GM10266 (cell line): ENCODE measurements at regions not wholly inside any gene's neighbourhood (a gene's known extent, or its start where the extent isn't known, plus 50 kb on each side); places are given as distances from the start of the nearest gene placed in this dataset.

Experiments used
- DNase-seq: peaks from one replicate; pipeline ENCODE4 v3.0.0; 2012; ENCODE audit errors: extremely low spot score
- CTCF ChIP-seq: IDR thresholded peaks from 2 replicates; pipeline ENCODE4 v1.5.1; 2012; ENCODE audit warnings: mild to moderate bottlenecking, low read depth; ENCODE audit not compliant: control insufficient read depth, insufficient read depth; ENCODE audit errors: missing control alignments

- DNase-seq: no peak
- TF ChIP-seq CTCF: no peak
Observed at GRCh38 chr14:41505491-41505890, 101.2 kb upstream of the LRFN5 start.

GRCh38 chr14:41498959-41499358 is 107.7 kb upstream of the LRFN5 start:
- TF ChIP-seq CTCF: no peak
- DNase-seq: no peak

GRCh38 chr14:41490323-41490722 is 116.4 kb upstream of the LRFN5 start:
- DNase-seq: no peak
- TF ChIP-seq CTCF: no peak

- no peak for TF ChIP-seq CTCF
- no peak for DNase-seq
Observed at GRCh38 chr14:41489315-41489972, 117.2 kb upstream of the LRFN5 start.

DNA sequence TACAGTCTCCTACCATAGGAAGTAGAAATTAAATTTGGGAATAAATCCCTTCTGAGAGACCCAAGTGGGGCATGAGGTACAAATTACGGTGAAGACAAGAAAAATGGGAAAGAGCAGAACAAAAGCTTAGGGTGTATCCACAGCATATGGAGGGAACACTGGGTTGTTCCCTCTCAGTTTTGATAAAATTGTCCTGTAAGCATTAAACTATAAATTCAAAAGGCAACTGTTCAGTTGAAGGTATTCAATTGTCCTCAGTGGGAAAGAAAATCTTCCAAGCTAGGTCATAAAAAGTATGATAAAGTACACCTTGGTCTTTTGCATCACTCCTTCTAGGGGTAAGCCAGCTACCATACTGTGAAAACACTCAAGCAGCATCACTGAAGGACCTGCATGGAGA is 118.3 kb upstream of the LRFN5 start:
- DNase-seq: no peak
- TF ChIP-seq CTCF: no peak

DNA sequence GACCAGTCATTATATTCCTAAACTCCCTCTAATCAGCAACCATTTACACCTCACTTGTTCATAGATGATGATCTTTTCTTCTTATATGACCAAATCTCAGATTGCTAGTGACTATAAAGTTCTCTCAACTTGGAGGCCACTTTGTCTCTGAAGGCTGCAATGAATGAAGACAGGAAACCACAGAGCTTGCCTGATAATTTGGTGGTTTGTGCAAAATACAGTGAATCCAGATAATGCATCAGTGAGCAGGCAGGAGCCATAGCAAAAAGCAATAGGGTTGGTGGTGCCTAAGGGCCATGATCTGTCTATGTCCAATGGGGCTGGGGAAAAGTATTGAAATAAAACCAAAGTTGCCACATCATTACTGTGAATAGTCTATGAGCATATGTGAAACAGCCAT is 123.8 kb upstream of the LRFN5 start:
- DNase-seq: no peak
- no peak for TF ChIP-seq CTCF

DNA sequence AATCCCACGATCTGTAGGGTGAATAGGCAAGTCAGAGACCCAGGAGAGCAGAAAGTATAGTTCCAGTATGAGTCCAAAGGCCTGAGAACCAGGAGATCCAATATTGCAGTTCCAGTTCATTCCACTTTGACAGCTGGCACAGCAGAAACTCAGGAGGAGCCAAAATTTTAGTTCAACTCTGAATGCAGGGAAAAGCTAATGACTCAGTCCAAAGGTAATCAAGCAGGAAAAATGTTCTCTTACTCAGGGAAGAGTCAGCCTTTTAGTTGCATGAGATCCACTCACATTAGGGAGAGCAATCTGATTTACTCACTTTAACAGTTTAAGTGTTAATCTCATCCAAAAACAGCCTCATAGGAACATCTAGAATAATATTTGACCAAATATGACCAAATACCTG is 130.2 kb upstream of the LRFN5 start:
- TF ChIP-seq CTCF: no peak
- DNase-seq: no peak
